OCI-LY7 (cell line): ENCODE measurements at regions not wholly inside any gene's neighbourhood (a gene's known extent, or its start where the extent isn't known, plus 50 kb on each side); places are given as distances from the start of the nearest gene placed in this dataset.

Source experiments
- BruUV-seq: library from RNA; stranded (reverse); fragments of 400-500 nt; replicated peaks from 2 replicates; lab custom pipeline; 2021; lab: Mats Ljungman, UMichigan
- CTCF ChIA-PET: fragments of 300-600 bp; sonication (Branson Sonifier 250); formaldehyde crosslinking; loops from one replicate; lab custom pipeline; 2022; ENCODE audit warnings: antibody characterized with exemption; ENCODE audit not compliant: unreplicated experiment; lab: Charles Lee
- POLR2A ChIA-PET: fragments of 300-600 bp; sonication (Branson Sonifier 250); formaldehyde crosslinking; loops from one replicate; lab custom pipeline; 2022; ENCODE audit warnings: antibody characterized with exemption; lab: Charles Lee
- DNase-seq: peaks from one replicate; pipeline ENCODE4 v3.0.0-alpha.2; 2015; ENCODE audit warnings: low spot score
- H2AFZ ChIP-seq: fragments of 200-600 bp; sonication (generic), shearing (Covaris generic); 2 replicates; pipeline ENCODE4 v1.6.1; 2014; ENCODE audit warnings: mild to moderate bottlenecking, antibody characterized with exemption, low read length, moderate library complexity
- H3K27ac ChIP-seq: fragments of 200-600 bp; sonication (generic); 2 replicates; pipeline ENCODE4 v1.5.1; 2014; ENCODE audit warnings: mixed run types, low read depth, mild to moderate bottlenecking, moderate library complexity, low read length, inconsistent platforms; ENCODE audit not compliant: poor library complexity, severe bottlenecking
- H3K36me3 ChIP-seq: fragments of 200-600 bp; sonication (generic); 2 replicates; pipeline ENCODE4 v1.6.1; 2014; ENCODE audit warnings: mild to moderate bottlenecking, antibody characterized with exemption, low read length, moderate library complexity, mixed read lengths; ENCODE audit not compliant: insufficient read depth
- H3K4me1 ChIP-seq: fragments of 200-600 bp; sonication (generic); 2 replicates; pipeline ENCODE4 v1.5.1; 2014; ENCODE audit warnings: mild to moderate bottlenecking, low read length; ENCODE audit not compliant: insufficient read depth, poor library complexity, severe bottlenecking
- H3K4me2 ChIP-seq: fragments of 200-600 bp; sonication (generic); 2 replicates; pipeline ENCODE4 v1.6.1; 2014; ENCODE audit warnings: mild to moderate bottlenecking, low read length
- H3K4me3 ChIP-seq: fragments of 200-600 bp; sonication (generic); 2 replicates; pipeline ENCODE4 v1.5.1; 2014; ENCODE audit warnings: mild to moderate bottlenecking, low read depth, low read length; ENCODE audit not compliant: poor library complexity, severe bottlenecking
- H3K79me2 ChIP-seq: fragments of 200-600 bp; sonication (generic); 2 replicates; pipeline ENCODE4 v1.6.1; 2016; ENCODE audit warnings: low read depth, mild to moderate bottlenecking, low read length, moderate library complexity, mixed read lengths; ENCODE audit not compliant: insufficient read depth
- H3K9me2 ChIP-seq: fragments of 200-600 bp; sonication (generic); 2 replicates; pipeline ENCODE4 v1.6.1; 2016; ENCODE audit warnings: mild to moderate bottlenecking, low read length, mixed read lengths; ENCODE audit not compliant: insufficient read depth
- H3K9me3 ChIP-seq: fragments of 200-600 bp; sonication (generic); 2 replicates; pipeline ENCODE4 v1.6.1; 2014; ENCODE audit warnings: mild to moderate bottlenecking, mixed run types, low read length, mixed read lengths
- H4K20me1 ChIP-seq: fragments of 200-600 bp; sonication (generic); 2 replicates; pipeline ENCODE4 v1.6.1; 2014; ENCODE audit warnings: mild to moderate bottlenecking, antibody characterized with exemption, low read length, moderate library complexity, mixed read lengths; ENCODE audit not compliant: insufficient read depth
- EZH2phosphoT487 ChIP-seq: fragments of 200-600 bp; sonication (generic); IDR thresholded peaks from 2 replicates; pipeline ENCODE4 v1.6.1; 2018; ENCODE audit warnings: low read depth, borderline replicate concordance, mild to moderate bottlenecking, mixed run types, antibody characterized with exemption, low read length, moderate library complexity, mixed read lengths
- intact Hi-C: fragments of 100-400 bp; cut with micrococcal nuclease; formaldehyde crosslinking; loops from one replicate; pipeline ENCODE4 v1.10.0; 2022; ENCODE audit not compliant: unreplicated experiment
- TF ChIP-seq, protein P1 (sequence below): fragments of 200-600 bp; sonication (generic); conservative IDR thresholded peaks from 2 replicates; pipeline ENCODE4 v1.5.1; 2014; ENCODE audit warnings: mild to moderate bottlenecking, antibody characterized with exemption, low read length, moderate library complexity, mixed read lengths

GRCh38 chrX:66872771-66873170 lies 233.9 kb upstream of the EDA2R start:
- H3K79me2 ChIP-seq, result no peaks in the 10 kb centered on the region
- no peak overlapping the region for H3K27ac ChIP-seq
- H3K9me2 ChIP-seq, result no peaks in the 10 kb centered on the region
- no peaks in the 10 kb centered on the region for H3K36me3 ChIP-seq
- H3K4me3 ChIP-seq, result no peak overlapping the region
- no peak for DNase-seq
- no peaks in the 10 kb centered on the region for H4K20me1 ChIP-seq
- no peak overlapping the region for H2AFZ ChIP-seq
- no peaks in the 10 kb centered on the region for H3K9me3 ChIP-seq
- no TSS peak for BruUV-seq
- TF ChIP-seq EZH2phosphoT487, result no peak
- TF ChIP-seq, protein P1, sequence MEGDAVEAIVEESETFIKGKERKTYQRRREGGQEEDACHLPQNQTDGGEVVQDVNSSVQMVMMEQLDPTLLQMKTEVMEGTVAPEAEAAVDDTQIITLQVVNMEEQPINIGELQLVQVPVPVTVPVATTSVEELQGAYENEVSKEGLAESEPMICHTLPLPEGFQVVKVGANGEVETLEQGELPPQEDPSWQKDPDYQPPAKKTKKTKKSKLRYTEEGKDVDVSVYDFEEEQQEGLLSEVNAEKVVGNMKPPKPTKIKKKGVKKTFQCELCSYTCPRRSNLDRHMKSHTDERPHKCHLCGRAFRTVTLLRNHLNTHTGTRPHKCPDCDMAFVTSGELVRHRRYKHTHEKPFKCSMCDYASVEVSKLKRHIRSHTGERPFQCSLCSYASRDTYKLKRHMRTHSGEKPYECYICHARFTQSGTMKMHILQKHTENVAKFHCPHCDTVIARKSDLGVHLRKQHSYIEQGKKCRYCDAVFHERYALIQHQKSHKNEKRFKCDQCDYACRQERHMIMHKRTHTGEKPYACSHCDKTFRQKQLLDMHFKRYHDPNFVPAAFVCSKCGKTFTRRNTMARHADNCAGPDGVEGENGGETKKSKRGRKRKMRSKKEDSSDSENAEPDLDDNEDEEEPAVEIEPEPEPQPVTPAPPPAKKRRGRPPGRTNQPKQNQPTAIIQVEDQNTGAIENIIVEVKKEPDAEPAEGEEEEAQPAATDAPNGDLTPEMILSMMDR, result no peak
- no peak overlapping the region for H3K4me2 ChIP-seq
- intact Hi-C loops, result no loop called here
- CTCF ChIA-PET, result no interaction called here
- H3K4me1 ChIP-seq, result no peaks in the 10 kb centered on the region
- POLR2A ChIA-PET, result no interaction called here

- ChIA-PET POLR2A (no interaction called here), CTCF (no interaction called here)
- Histone ChIP-seq H3K79me2 (no peaks in the 10 kb centered on the region), H3K4me3 (no peak overlapping the region), H2AFZ (no peak overlapping the region), H3K4me2 (no peak overlapping the region), H3K36me3 (no peaks in the 10 kb centered on the region), H4K20me1 (no peaks in the 10 kb centered on the region), H3K27ac (no peak overlapping the region), H3K9me3 (no peaks in the 10 kb centered on the region), H3K9me2 (no peaks in the 10 kb centered on the region), H3K4me1 (no peaks in the 10 kb centered on the region)
- TF ChIP-seq, protein P1, result no peak
- DNase-seq, result no peak
- intact Hi-C loops, result no loop called here
- BruUV-seq, result no TSS peak
Measured at GRCh38 chrX:66863721-66864120, 224.8 kb upstream of the EDA2R start.

DNA sequence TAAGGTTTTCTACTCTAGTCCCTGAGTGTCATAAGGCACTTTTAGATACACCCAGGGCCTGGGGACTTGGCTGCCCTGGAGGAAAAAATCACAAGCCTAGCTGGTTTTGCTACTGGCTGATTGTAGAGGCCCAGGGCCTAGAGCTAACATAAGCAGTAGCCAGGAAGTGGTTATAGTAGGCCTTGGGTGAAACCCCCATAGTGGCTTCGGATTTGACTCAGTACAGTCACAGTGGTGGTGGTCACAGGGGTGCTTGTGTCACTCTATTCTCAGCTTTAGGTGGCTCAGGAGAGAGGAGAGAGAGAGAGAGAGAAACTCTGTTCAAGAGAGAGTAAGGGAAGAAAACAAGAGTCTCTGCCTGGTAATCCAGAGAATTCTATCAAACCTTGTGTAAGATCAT lies 194.5 kb upstream of the EDA2R start:
- no peaks in the 10 kb centered on the region for H3K9me2 ChIP-seq
- H3K79me2 ChIP-seq, result no peaks in the 10 kb centered on the region
- intact Hi-C loops, result no loop called here
- H3K27ac ChIP-seq, result no peak overlapping the region
- no peaks in the 10 kb centered on the region for H3K4me1 ChIP-seq
- DNase-seq, result no peak
- H2AFZ ChIP-seq, result no peak overlapping the region
- no peaks in the 10 kb centered on the region for H4K20me1 ChIP-seq
- no peak overlapping the region for H3K4me3 ChIP-seq
- BruUV-seq, result no TSS peak
- no peak overlapping the region for H3K4me2 ChIP-seq
- H3K9me3 ChIP-seq, result no peaks in the 10 kb centered on the region
- ChIA-PET CTCF (no interaction called here), POLR2A (no interaction called here)
- no peaks in the 10 kb centered on the region for H3K36me3 ChIP-seq
- TF ChIP-seq, protein P1, result no peak
- TF ChIP-seq EZH2phosphoT487, result no peak
